ENCODE measurements at regions not wholly inside any gene's neighbourhood (a gene's known extent, or its start where the extent isn't known, plus 50 kb on each side); places are given as distances from the start of the nearest gene placed in this dataset.

DNA sequence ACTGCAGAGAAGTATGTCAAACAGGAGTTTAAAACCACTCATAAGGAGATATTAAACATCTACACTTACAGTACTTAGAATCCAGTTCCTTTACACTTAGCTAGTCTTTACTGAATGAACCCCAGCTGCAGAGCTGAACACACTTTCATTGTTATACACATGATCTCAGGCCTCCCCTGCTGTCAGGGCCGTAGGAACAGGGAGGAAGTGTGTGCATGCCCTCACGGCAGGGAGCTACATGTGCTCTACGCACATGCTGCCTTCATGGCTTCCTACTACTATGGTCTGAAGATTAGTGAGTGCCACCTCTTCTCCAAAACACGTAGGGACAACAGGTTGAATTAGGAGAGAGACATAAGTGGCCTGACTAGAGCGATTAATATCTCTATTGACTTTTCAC, 191.5 kb downstream of the SIPA1L2 start (continued):
- TF ChIP-seq, protein P1, sequence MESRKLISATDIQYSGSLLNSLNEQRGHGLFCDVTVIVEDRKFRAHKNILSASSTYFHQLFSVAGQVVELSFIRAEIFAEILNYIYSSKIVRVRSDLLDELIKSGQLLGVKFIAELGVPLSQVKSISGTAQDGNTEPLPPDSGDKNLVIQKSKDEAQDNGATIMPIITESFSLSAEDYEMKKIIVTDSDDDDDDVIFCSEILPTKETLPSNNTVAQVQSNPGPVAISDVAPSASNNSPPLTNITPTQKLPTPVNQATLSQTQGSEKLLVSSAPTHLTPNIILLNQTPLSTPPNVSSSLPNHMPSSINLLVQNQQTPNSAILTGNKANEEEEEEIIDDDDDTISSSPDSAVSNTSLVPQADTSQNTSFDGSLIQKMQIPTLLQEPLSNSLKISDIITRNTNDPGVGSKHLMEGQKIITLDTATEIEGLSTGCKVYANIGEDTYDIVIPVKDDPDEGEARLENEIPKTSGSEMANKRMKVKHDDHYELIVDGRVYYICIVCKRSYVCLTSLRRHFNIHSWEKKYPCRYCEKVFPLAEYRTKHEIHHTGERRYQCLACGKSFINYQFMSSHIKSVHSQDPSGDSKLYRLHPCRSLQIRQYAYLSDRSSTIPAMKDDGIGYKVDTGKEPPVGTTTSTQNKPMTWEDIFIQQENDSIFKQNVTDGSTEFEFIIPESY (IDR thresholded peaks at IDR 0.05; ENCODE audit: borderline replicate concordance, low read depth), result no peak
- TF ChIP-seq SMC3 (IDR thresholded peaks at IDR 0.05; ENCODE audit: low read depth, low read length) (no peak), POLR2AphosphoS5 (IDR thresholded peaks at IDR 0.05; ENCODE audit: low read depth, low read length) (no peak), GATA2 (CRISPR knock-in tag; IDR thresholded peaks at IDR 0.05) (no peak), TCF12 (IDR thresholded peaks at IDR 0.05) (no peak)

DNA sequence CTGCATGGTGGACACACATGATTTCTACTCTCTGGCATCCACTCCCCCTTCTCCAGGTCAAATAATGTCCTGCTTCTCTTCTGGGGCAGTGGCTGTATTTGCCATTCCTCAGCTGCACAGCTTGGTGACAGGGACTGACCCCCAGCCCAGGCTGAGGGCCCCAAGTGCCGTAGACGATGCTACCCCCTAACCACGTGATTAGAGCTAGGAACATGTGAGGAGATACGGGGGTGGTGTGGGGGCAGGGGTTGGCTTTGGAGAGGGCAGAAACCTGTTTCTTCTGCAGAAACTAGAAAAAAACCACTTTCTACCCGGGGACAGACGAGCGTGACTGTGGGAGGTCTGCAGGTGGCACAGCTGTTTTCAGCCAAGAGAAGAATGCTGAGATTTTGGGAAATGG, 192.4 kb downstream of the SIPA1L2 start:
- Histone ChIP-seq H3K27me3 (ENCODE audit: insufficient read depth) (no peaks in the 10 kb centered on the region), H3K27ac (ENCODE audit: low read depth in 2 of 2, low read length in 1 of 2) (no peak overlapping the region), H2AFZ (ENCODE audit: low read depth) (no peak overlapping the region), H3K4me2 (no peak overlapping the region), H4K20me1 (ENCODE audit: insufficient read depth) (no peaks in the 10 kb centered on the region), H3K9ac (no peak overlapping the region), H3K9me2 (no peaks in the 10 kb centered on the region), H3F3A (replicated peaks; ENCODE audit: insufficient read depth) (no peaks in the 10 kb centered on the region), H3K9me3 (no peaks in the 10 kb centered on the region), H3K79me2 (ENCODE audit: insufficient read depth) (no peaks in the 10 kb centered on the region), H3K4me1 (ENCODE audit: control insufficient read depth in 1 of 2, insufficient read depth in 2 of 2, low read depth in 1 of 2, low read length in 1 of 2) (peaks cover 0 to 2% of the 10 kb centered on the region in 2 experiments; a peak in 2 of 4 replicates), H3K36me3 (replicated peaks in 1 of 2; ENCODE audit: control insufficient read depth in 1 of 2, insufficient read depth in 2 of 2, low read length in 1 of 2) (peaks cover 0 to 3% of the 10 kb centered on the region in 2 experiments), H3K4me3 (ENCODE audit: low read depth in 2 of 2, low read length in 1 of 2) (no peak overlapping the region)
- TF ChIP-seq, protein P2, sequence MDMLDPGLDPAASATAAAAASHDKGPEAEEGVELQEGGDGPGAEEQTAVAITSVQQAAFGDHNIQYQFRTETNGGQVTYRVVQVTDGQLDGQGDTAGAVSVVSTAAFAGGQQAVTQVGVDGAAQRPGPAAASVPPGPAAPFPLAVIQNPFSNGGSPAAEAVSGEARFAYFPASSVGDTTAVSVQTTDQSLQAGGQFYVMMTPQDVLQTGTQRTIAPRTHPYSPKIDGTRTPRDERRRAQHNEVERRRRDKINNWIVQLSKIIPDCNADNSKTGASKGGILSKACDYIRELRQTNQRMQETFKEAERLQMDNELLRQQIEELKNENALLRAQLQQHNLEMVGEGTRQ (IDR thresholded peaks at IDR 0.05; ENCODE audit: borderline replicate concordance, low read depth, low read length), result no peak
- TF ChIP-seq, protein P3, sequence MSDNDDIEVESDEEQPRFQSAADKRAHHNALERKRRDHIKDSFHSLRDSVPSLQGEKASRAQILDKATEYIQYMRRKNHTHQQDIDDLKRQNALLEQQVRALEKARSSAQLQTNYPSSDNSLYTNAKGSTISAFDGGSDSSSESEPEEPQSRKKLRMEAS (IDR thresholded peaks at IDR 0.05; ENCODE audit: low read depth), result no peak
- TF ChIP-seq NFIC (IDR thresholded peaks at IDR 0.05; ENCODE audit: borderline replicate concordance), result no peak
- TF ChIP-seq, protein P4, sequence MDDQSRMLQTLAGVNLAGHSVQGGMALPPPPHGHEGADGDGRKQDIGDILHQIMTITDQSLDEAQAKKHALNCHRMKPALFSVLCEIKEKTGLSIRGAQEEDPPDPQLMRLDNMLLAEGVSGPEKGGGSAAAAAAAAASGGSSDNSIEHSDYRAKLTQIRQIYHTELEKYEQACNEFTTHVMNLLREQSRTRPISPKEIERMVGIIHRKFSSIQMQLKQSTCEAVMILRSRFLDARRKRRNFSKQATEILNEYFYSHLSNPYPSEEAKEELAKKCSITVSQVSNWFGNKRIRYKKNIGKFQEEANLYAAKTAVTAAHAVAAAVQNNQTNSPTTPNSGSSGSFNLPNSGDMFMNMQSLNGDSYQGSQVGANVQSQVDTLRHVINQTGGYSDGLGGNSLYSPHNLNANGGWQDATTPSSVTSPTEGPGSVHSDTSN (IDR thresholded peaks at IDR 0.05), result no peak
- TF ChIP-seq POLR2AphosphoS5 (IDR thresholded peaks at IDR 0.05; ENCODE audit: low read depth, low read length), result no peak
- TF ChIP-seq FOXJ3 (CRISPR knock-in tag; IDR thresholded peaks at IDR 0.05), result no peak
- TF ChIP-seq, protein P5, sequence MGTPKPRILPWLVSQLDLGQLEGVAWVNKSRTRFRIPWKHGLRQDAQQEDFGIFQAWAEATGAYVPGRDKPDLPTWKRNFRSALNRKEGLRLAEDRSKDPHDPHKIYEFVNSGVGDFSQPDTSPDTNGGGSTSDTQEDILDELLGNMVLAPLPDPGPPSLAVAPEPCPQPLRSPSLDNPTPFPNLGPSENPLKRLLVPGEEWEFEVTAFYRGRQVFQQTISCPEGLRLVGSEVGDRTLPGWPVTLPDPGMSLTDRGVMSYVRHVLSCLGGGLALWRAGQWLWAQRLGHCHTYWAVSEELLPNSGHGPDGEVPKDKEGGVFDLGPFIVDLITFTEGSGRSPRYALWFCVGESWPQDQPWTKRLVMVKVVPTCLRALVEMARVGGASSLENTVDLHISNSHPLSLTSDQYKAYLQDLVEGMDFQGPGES (IDR thresholded peaks at IDR 0.05; ENCODE audit: low read depth, low read length), result no peak
- no peak for TF ChIP-seq MXI1 (IDR thresholded peaks at IDR 0.05; ENCODE audit: low read depth, low read length)
- TF ChIP-seq TAF1 (IDR thresholded peaks at IDR 0.05; ENCODE audit: borderline replicate concordance, low read depth, low read length), result no peak
- TF ChIP-seq JUND (IDR thresholded peaks at IDR 0.05), result no peak
- TF ChIP-seq NRF1 (IDR thresholded peaks at IDR 0.05; ENCODE audit: low read depth, low read length), result no peak
- TF ChIP-seq, protein P6, sequence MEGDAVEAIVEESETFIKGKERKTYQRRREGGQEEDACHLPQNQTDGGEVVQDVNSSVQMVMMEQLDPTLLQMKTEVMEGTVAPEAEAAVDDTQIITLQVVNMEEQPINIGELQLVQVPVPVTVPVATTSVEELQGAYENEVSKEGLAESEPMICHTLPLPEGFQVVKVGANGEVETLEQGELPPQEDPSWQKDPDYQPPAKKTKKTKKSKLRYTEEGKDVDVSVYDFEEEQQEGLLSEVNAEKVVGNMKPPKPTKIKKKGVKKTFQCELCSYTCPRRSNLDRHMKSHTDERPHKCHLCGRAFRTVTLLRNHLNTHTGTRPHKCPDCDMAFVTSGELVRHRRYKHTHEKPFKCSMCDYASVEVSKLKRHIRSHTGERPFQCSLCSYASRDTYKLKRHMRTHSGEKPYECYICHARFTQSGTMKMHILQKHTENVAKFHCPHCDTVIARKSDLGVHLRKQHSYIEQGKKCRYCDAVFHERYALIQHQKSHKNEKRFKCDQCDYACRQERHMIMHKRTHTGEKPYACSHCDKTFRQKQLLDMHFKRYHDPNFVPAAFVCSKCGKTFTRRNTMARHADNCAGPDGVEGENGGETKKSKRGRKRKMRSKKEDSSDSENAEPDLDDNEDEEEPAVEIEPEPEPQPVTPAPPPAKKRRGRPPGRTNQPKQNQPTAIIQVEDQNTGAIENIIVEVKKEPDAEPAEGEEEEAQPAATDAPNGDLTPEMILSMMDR (IDR thresholded peaks at IDR 0.05), result no peak
- TF ChIP-seq YY1 (IDR thresholded peaks at IDR 0.05; ENCODE audit: low read depth), result no peak
- no peak for TF ChIP-seq SMC3 (IDR thresholded peaks at IDR 0.05; ENCODE audit: low read depth, low read length)
- no peak for TF ChIP-seq RAD21 (IDR thresholded peaks at IDR 0.05; ENCODE audit: low read length)
- WGBS (ENCODE audit: low lambda C conversion rate), result 71% methylated on average over 7 of the region's 7 CpGs
- CTCF ChIA-PET, result interaction anchor here (1.2 kb wide), 2 partner anchors 8 to 102 kb away, joined by 3 to 4 read pairs; no protein-coding TSS in a partner anchor
- DNase-seq, result no peak
- POLR2A ChIA-PET, result no interaction called here

All from SK-N-SH (cell line).